ENCODE measurements at regions not wholly inside any gene's neighbourhood (a gene's known extent, or its start where the extent isn't known, plus 50 kb on each side); places are given as distances from the start of the nearest gene placed in this dataset.

DNA sequence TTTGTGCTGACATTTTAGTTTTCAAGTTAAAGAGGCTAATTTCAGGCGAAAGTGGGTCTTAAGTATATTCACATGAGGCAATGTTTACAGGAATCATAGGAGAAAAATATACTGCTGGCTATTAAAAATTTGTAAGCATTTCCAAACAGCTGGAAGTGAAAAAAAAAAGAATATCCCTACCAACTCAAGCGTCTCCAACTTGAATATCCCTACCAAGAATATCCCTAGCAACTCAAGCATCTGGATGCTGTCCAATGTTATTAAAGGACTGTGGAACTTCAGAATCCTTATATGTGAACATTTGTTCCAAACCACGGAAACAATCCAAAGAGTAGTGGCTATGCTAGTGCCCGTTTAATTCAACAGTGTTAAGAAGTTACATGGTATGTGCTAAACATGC, 1303.0 kb downstream of the GATA3 start (continued):
- TF ChIP-seq, protein P1, sequence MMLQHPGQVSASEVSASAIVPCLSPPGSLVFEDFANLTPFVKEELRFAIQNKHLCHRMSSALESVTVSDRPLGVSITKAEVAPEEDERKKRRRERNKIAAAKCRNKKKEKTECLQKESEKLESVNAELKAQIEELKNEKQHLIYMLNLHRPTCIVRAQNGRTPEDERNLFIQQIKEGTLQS (IDR thresholded peaks at IDR 0.05): no peak
- TF ChIP-seq RXRA (IDR thresholded peaks at IDR 0.05): no peak

DNA sequence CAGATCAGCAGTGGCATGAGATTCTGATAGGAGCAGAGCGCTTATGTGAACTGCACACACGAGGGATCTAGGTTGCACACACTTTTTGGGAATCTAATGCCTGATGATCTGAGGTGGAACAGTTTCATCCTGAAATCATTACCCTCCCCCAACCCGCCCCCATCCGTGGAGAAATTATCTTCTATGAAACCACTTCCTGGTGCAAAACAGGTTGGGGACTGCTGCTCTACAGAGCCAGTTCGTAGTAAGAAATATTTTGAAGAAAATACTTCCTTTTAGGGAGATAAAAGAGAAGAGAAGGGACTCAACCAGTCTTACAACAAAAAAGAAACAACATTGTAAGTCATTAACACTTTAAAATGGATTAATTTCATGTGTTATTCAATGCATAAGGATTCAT, 1308.2 kb downstream of the GATA3 start:
- H3K9me3 ChIP-seq (ENCODE audit: control insufficient read depth in 4 of 4, low read length in 3 of 4): no peaks in the 10 kb centered on the region
- H3K4me1 ChIP-seq (ENCODE audit: control insufficient read depth in 4 of 4, insufficient read depth in 4 of 4, low read length in 3 of 4): no peaks in the 10 kb centered on the region
- H3K9ac ChIP-seq (ENCODE audit: low read depth in 1 of 2, low read length in 2 of 2): no peak overlapping the region
- no peaks in the 10 kb centered on the region for H3K36me3 ChIP-seq (ENCODE audit: control insufficient read depth in 4 of 4, insufficient read depth in 3 of 4, low read depth in 1 of 4, low read length in 3 of 4)
- no peak for DNase-seq (ENCODE audit: low spot score)
- peaks cover 0 to 3% (median 0%) of the 10 kb centered on the region in 4 donors for H3K27me3 ChIP-seq (ENCODE audit: control insufficient read depth in 4 of 4, insufficient read depth in 4 of 4, low read length in 3 of 4)
- TF ChIP-seq, protein P2, sequence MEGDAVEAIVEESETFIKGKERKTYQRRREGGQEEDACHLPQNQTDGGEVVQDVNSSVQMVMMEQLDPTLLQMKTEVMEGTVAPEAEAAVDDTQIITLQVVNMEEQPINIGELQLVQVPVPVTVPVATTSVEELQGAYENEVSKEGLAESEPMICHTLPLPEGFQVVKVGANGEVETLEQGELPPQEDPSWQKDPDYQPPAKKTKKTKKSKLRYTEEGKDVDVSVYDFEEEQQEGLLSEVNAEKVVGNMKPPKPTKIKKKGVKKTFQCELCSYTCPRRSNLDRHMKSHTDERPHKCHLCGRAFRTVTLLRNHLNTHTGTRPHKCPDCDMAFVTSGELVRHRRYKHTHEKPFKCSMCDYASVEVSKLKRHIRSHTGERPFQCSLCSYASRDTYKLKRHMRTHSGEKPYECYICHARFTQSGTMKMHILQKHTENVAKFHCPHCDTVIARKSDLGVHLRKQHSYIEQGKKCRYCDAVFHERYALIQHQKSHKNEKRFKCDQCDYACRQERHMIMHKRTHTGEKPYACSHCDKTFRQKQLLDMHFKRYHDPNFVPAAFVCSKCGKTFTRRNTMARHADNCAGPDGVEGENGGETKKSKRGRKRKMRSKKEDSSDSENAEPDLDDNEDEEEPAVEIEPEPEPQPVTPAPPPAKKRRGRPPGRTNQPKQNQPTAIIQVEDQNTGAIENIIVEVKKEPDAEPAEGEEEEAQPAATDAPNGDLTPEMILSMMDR (IDR thresholded peaks at IDR 0.05; ENCODE audit: low read depth, low read length, missing input control): no peak
- no peak for TF ChIP-seq JUND (IDR thresholded peaks at IDR 0.05)
- no peak for TF ChIP-seq GABPA (IDR thresholded peaks at IDR 0.05 in 1 of 2, conservative IDR thresholded peaks at IDR 0.05 in 1 of 2)
- TF ChIP-seq FOXA2 (IDR thresholded peaks at IDR 0.05): no peak
- TF ChIP-seq EGR1 (IDR thresholded peaks at IDR 0.05; ENCODE audit: low read depth in 2 of 2): no peak
- TF ChIP-seq, protein P3, sequence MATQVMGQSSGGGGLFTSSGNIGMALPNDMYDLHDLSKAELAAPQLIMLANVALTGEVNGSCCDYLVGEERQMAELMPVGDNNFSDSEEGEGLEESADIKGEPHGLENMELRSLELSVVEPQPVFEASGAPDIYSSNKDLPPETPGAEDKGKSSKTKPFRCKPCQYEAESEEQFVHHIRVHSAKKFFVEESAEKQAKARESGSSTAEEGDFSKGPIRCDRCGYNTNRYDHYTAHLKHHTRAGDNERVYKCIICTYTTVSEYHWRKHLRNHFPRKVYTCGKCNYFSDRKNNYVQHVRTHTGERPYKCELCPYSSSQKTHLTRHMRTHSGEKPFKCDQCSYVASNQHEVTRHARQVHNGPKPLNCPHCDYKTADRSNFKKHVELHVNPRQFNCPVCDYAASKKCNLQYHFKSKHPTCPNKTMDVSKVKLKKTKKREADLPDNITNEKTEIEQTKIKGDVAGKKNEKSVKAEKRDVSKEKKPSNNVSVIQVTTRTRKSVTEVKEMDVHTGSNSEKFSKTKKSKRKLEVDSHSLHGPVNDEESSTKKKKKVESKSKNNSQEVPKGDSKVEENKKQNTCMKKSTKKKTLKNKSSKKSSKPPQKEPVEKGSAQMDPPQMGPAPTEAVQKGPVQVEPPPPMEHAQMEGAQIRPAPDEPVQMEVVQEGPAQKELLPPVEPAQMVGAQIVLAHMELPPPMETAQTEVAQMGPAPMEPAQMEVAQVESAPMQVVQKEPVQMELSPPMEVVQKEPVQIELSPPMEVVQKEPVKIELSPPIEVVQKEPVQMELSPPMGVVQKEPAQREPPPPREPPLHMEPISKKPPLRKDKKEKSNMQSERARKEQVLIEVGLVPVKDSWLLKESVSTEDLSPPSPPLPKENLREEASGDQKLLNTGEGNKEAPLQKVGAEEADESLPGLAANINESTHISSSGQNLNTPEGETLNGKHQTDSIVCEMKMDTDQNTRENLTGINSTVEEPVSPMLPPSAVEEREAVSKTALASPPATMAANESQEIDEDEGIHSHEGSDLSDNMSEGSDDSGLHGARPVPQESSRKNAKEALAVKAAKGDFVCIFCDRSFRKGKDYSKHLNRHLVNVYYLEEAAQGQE (IDR thresholded peaks at IDR 0.05): no peak
- TF ChIP-seq HNF4G (IDR thresholded peaks at IDR 0.05): no peak
- no peak for TF ChIP-seq SP1 (IDR thresholded peaks at IDR 0.05)
- TF ChIP-seq TAF1 (conservative IDR thresholded peaks at IDR 0.05): no peak
- TF ChIP-seq FOXA1 (IDR thresholded peaks at IDR 0.05): no peak
- TF ChIP-seq, protein P4, sequence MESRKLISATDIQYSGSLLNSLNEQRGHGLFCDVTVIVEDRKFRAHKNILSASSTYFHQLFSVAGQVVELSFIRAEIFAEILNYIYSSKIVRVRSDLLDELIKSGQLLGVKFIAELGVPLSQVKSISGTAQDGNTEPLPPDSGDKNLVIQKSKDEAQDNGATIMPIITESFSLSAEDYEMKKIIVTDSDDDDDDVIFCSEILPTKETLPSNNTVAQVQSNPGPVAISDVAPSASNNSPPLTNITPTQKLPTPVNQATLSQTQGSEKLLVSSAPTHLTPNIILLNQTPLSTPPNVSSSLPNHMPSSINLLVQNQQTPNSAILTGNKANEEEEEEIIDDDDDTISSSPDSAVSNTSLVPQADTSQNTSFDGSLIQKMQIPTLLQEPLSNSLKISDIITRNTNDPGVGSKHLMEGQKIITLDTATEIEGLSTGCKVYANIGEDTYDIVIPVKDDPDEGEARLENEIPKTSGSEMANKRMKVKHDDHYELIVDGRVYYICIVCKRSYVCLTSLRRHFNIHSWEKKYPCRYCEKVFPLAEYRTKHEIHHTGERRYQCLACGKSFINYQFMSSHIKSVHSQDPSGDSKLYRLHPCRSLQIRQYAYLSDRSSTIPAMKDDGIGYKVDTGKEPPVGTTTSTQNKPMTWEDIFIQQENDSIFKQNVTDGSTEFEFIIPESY (IDR thresholded peaks at IDR 0.05): no peak
- no peak for TF ChIP-seq RXRA (IDR thresholded peaks at IDR 0.05)
- TF ChIP-seq HNF4A (conservative IDR thresholded peaks at IDR 0.05): no peak
- TF ChIP-seq YY1 (IDR thresholded peaks at IDR 0.05): no peak
- TF ChIP-seq RAD21 (IDR thresholded peaks at IDR 0.05): no peak
- no peak for TF ChIP-seq NR2F2 (IDR thresholded peaks at IDR 0.05)
- TF ChIP-seq, protein P1 (IDR thresholded peaks at IDR 0.05): no peak
- TF ChIP-seq, protein P5, sequence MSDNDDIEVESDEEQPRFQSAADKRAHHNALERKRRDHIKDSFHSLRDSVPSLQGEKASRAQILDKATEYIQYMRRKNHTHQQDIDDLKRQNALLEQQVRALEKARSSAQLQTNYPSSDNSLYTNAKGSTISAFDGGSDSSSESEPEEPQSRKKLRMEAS (IDR thresholded peaks at IDR 0.05): no peak
- H3K27ac ChIP-seq (ENCODE audit: low read depth in 1 of 2, low read length in 2 of 2): no peak overlapping the region
- H3K4me3 ChIP-seq (ENCODE audit: low read depth in 1 of 3, low read length in 3 of 3): no peak overlapping the region
- 49% methylated on average over 5 of the region's 5 CpGs for WGBS
